ENCODE measurements at regions not wholly inside any gene's neighbourhood (a gene's known extent, or its start where the extent isn't known, plus 50 kb on each side); places are given as distances from the start of the nearest gene placed in this dataset.

GRCh38 chr4:77375866-77376607 is 219.0 kb downstream of the CCNG2 start:
- no peak for DNase-seq

- no peak for DNase-seq
These were observed 219.9 kb downstream of the CCNG2 start for GRCh38 chr4:77376788-77377460.

GRCh38 chr4:77384094-77384493 is 221.5 kb upstream of the CXCL13 start:
- no peak for DNase-seq

GRCh38 chr4:77385124-77385969 is 220.3 kb upstream of the CXCL13 start:
- DNase-seq: peak; percentile 59

- DNase-seq: no peak
These were observed 211.6 kb upstream of the CXCL13 start for GRCh38 chr4:77393996-77394395.

- DNase-seq: no peak
These were observed 210.1 kb upstream of the CXCL13 start for GRCh38 chr4:77395481-77395880.

GRCh38 chr4:77398256-77398655 is 207.4 kb upstream of the CXCL13 start:
- DNase-seq: no peak

- DNase-seq: no peak
These were observed 205.8 kb upstream of the CXCL13 start for GRCh38 chr4:77399831-77400230.

- DNase-seq: no peak
These were observed 191.9 kb upstream of the CXCL13 start for GRCh38 chr4:77413766-77414165.

- no peak for DNase-seq
These were observed 189.9 kb upstream of the CXCL13 start for GRCh38 chr4:77415689-77416088.

- DNase-seq: no peak
These were observed 187.3 kb upstream of the CXCL13 start for GRCh38 chr4:77418333-77418732.

GRCh38 chr4:77430847-77431246 is 174.8 kb upstream of the CXCL13 start:
- no peak for DNase-seq

- no peak for DNase-seq
These were observed 174.1 kb upstream of the CXCL13 start for GRCh38 chr4:77431546-77431945.

GRCh38 chr4:77432717-77433417 is 172.8 kb upstream of the CXCL13 start:
- DNase-seq: no peak

- DNase-seq: peak; percentile 37
These were observed 172.2 kb upstream of the CXCL13 start for GRCh38 chr4:77433418-77433733.

GRCh38 chr4:77434299-77435092 is 171.1 kb upstream of the CXCL13 start:
- no peak for DNase-seq

GRCh38 chr4:77437079-77437478 is 168.5 kb upstream of the CXCL13 start:
- no peak for DNase-seq

- no peak for DNase-seq
These were observed 167.1 kb upstream of the CXCL13 start for GRCh38 chr4:77438549-77438948.

- peak; percentile 51 for DNase-seq
These were observed 161.7 kb upstream of the CXCL13 start for GRCh38 chr4:77443941-77444340.

- DNase-seq: no peak
These were observed 159.8 kb upstream of the CXCL13 start for GRCh38 chr4:77445823-77446222.

- DNase-seq: no peak
These were observed 159.0 kb upstream of the CXCL13 start for GRCh38 chr4:77446601-77447000.

GRCh38 chr4:77449171-77449570 is 156.4 kb upstream of the CXCL13 start:
- peak; percentile 8 for DNase-seq
